Panc1 (cell line): ENCODE measurements at regions not wholly inside any gene's neighbourhood (a gene's known extent, or its start where the extent isn't known, plus 50 kb on each side); places are given as distances from the start of the nearest gene placed in this dataset.

Source experiments
- ATAC-seq: fragments of 200-7000 bp; cut with Tn5 transposase; 2 replicates; pipeline ENCODE4 v1.9.1; 2020; ENCODE audit warnings: mild to moderate bottlenecking, moderate library complexity
- BruUV-seq: library from RNA; stranded (reverse); fragments of 400-500 nt; replicated peaks from 2 replicates; lab custom pipeline; 2021; lab: Mats Ljungman, UMichigan
- CTCF ChIA-PET: fragments of 300-600 bp; sonication (Branson Sonifier 250); formaldehyde crosslinking; loops from one replicate; lab custom pipeline; 2022; ENCODE audit warnings: antibody characterized with exemption; lab: Charles Lee
- POLR2A ChIA-PET: fragments of 300-600 bp; sonication (Branson Sonifier 250); formaldehyde crosslinking; loops from one replicate; lab custom pipeline; 2022; ENCODE audit warnings: antibody characterized with exemption; lab: Charles Lee
- DNase-seq: peaks from one replicate; pipeline ENCODE4 v3.0.0-alpha.2; 2010; ENCODE audit warnings: low read depth, low spot score
- H3K27ac ChIP-seq: 2 replicates; pipeline ENCODE4 v1.5.1; 2011; ENCODE audit warnings: mild to moderate bottlenecking, low read length, inconsistent platforms
- H3K27me3 ChIP-seq: fragments of 200-500 bp; sonication (Bioruptor generic); 2 replicates; pipeline ENCODE4 v1.6.0; 2014; ENCODE audit warnings: low read length, inconsistent platforms; ENCODE audit not compliant: control insufficient read depth, insufficient read depth
- H3K36me3 ChIP-seq: fragments of 200-500 bp; sonication (Bioruptor generic); 2 replicates; pipeline ENCODE4 v1.5.1; 2014; ENCODE audit warnings: inconsistent platforms, mild to moderate bottlenecking, low read length, moderate library complexity; ENCODE audit not compliant: control insufficient read depth, insufficient read depth
- H3K4me1 ChIP-seq: 2 replicates; pipeline ENCODE4 v1.5.1; 2011; ENCODE audit warnings: inconsistent platforms, mild to moderate bottlenecking, low read length, moderate library complexity; ENCODE audit not compliant: control insufficient read depth, insufficient read depth
- H3K4me3 ChIP-seq, 2 experiments: 2 replicates each; pipeline ENCODE4 v1.5.1; 2011 to 2012; ENCODE audit warnings: low read depth in 2 of 2, low read length in 2 of 2, mild to moderate bottlenecking in 2 of 2, inconsistent platforms in 1 of 2, moderate library complexity in 1 of 2
- H3K9me3 ChIP-seq: fragments of 200-500 bp; sonication (Bioruptor generic); 2 replicates; pipeline ENCODE4 v1.5.1; 2014; ENCODE audit warnings: low read depth, mild to moderate bottlenecking, inconsistent platforms, low read length, moderate library complexity; ENCODE audit not compliant: control insufficient read depth, insufficient read depth
- POLR2AphosphoS5 ChIP-seq: IDR thresholded peaks from 2 replicates; pipeline ENCODE4 v1.6.1; 2012; ENCODE audit warnings: mild to moderate bottlenecking, low read depth, low read length, moderate library complexity
- SIN3A ChIP-seq: IDR thresholded peaks from 2 replicates; pipeline ENCODE4 v1.6.1; 2012; ENCODE audit warnings: low read depth, mild to moderate bottlenecking, low read length, moderate library complexity, borderline replicate concordance; ENCODE audit not compliant: insufficient read depth
- TCF7L2 ChIP-seq: IDR thresholded peaks from 2 replicates; pipeline ENCODE4 v1.6.1; 2011; ENCODE audit warnings: mild to moderate bottlenecking, low read depth, low read length, inconsistent platforms
- in situ Hi-C: cut with HindIII; loops from 2 replicates; pipeline ENCODE4 v1.10.0; 2016; ENCODE audit warnings: low sequenced_read_pairs, low pct_unique_long_range_greater_than_20kb
- intact Hi-C: fragments of 100-400 bp; cut with micrococcal nuclease; formaldehyde crosslinking; loops from one replicate; pipeline ENCODE4 v1.10.0; 2022; ENCODE audit not compliant: unreplicated experiment
- TF ChIP-seq, protein P1 (sequence below), 2 experiments: IDR thresholded peaks; 2 replicates each; pipeline ENCODE4 v1.6.1; 2011 to 2012; ENCODE audit warnings: low read depth in 2 of 2, control low read depth in 1 of 2, low read length in 1 of 2, mild to moderate bottlenecking in 1 of 2, moderate library complexity in 1 of 2; ENCODE audit not compliant: insufficient read depth in 1 of 2
- TF ChIP-seq, protein P2 (sequence below): fragments of 450-650 bp; IDR thresholded peaks from 2 replicates; pipeline ENCODE4 v1.5.1; 2017; ENCODE audit warnings: mild to moderate bottlenecking

DNA sequence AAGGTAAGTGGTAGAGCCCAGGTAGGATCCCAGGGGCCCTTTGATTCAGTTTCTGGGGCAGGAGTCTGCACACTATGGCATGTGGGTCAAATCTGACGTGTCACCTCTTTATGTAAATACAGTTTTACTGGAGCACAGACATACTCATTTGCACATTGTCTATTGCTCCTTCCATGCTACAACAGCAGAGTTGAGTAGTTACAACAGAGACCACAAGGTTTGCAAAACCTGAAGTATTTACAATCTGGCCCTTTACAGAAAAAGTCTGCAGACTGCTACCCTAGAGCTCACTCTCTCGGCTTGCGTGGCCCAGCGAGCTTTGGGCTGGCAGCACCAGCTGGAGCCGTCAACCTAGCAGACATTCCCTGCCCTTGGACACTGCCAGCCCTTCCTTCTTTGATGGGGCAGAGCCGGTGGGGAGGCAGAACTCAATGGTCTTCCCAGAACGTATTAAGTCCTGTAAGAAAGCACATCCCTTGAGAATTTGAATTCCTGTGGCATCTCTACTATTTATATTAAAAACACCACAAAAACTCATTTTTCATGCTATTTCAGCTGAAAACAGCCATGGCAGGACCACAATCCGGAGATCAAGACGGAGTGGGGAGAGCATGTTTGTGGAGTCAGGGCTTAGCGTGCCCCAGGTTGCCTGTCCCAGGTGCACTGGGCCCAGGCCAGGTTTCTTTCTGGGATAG, 133.1 kb upstream of the NUDT7 start:
- BruUV-seq: no TSS peak
- DNase-seq: no peak
- H3K27ac ChIP-seq: no peak overlapping the region
- ChIA-PET CTCF (no interaction called here), POLR2A (no interaction called here)
- ATAC-seq: no peak
- H3K27me3 ChIP-seq: no peaks in the 10 kb centered on the region
- TF ChIP-seq TCF7L2: no peak
- no peak for TF ChIP-seq SIN3A
- TF ChIP-seq, protein P1, sequence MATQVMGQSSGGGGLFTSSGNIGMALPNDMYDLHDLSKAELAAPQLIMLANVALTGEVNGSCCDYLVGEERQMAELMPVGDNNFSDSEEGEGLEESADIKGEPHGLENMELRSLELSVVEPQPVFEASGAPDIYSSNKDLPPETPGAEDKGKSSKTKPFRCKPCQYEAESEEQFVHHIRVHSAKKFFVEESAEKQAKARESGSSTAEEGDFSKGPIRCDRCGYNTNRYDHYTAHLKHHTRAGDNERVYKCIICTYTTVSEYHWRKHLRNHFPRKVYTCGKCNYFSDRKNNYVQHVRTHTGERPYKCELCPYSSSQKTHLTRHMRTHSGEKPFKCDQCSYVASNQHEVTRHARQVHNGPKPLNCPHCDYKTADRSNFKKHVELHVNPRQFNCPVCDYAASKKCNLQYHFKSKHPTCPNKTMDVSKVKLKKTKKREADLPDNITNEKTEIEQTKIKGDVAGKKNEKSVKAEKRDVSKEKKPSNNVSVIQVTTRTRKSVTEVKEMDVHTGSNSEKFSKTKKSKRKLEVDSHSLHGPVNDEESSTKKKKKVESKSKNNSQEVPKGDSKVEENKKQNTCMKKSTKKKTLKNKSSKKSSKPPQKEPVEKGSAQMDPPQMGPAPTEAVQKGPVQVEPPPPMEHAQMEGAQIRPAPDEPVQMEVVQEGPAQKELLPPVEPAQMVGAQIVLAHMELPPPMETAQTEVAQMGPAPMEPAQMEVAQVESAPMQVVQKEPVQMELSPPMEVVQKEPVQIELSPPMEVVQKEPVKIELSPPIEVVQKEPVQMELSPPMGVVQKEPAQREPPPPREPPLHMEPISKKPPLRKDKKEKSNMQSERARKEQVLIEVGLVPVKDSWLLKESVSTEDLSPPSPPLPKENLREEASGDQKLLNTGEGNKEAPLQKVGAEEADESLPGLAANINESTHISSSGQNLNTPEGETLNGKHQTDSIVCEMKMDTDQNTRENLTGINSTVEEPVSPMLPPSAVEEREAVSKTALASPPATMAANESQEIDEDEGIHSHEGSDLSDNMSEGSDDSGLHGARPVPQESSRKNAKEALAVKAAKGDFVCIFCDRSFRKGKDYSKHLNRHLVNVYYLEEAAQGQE (IDR thresholded peaks at IDR 0.05; ENCODE audit: insufficient read depth in 1 of 2, low read depth in 2 of 2, low read length in 1 of 2): no peak
- no peak for TF ChIP-seq POLR2AphosphoS5
- TF ChIP-seq, protein P2, sequence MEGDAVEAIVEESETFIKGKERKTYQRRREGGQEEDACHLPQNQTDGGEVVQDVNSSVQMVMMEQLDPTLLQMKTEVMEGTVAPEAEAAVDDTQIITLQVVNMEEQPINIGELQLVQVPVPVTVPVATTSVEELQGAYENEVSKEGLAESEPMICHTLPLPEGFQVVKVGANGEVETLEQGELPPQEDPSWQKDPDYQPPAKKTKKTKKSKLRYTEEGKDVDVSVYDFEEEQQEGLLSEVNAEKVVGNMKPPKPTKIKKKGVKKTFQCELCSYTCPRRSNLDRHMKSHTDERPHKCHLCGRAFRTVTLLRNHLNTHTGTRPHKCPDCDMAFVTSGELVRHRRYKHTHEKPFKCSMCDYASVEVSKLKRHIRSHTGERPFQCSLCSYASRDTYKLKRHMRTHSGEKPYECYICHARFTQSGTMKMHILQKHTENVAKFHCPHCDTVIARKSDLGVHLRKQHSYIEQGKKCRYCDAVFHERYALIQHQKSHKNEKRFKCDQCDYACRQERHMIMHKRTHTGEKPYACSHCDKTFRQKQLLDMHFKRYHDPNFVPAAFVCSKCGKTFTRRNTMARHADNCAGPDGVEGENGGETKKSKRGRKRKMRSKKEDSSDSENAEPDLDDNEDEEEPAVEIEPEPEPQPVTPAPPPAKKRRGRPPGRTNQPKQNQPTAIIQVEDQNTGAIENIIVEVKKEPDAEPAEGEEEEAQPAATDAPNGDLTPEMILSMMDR: no peak
- no peaks in the 10 kb centered on the region for H3K9me3 ChIP-seq
- intact Hi-C loops (loop anchor here (10.0 kb wide), 1 partner anchor 76 kb away; no protein-coding TSS in a partner anchor), in situ Hi-C loops (loop anchor here (10.0 kb wide), 1 partner anchor 234 kb away; no protein-coding TSS in a partner anchor)
- peaks cover 4% of the 10 kb centered on the region; the same call in 1 of the 2 replicates for H3K4me1 ChIP-seq
- H3K4me3 ChIP-seq: no peak overlapping the region
- H3K36me3 ChIP-seq: no peaks in the 10 kb centered on the region

DNA sequence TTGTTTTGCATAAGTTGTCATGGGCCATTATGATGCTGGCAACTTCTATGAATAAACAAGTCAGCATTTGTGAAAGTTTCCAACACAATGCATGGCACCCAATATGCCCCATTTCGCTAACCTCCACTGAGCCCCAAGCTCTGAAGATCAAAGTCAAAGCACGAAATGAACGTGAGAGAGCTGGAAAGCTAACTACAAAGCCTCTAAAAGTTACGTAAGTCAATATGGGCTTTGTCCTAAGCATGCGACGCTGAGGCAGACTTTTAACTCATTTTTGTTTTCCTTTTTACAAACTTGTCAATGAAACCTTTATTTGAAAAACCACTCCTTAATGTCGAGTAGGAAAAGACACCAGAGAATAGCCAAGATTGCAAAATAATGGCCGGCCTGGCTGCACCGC, 131.6 kb upstream of the NUDT7 start:
- POLR2A ChIA-PET: no interaction called here
- Histone ChIP-seq H3K9me3 (no peaks in the 10 kb centered on the region), H3K27me3 (no peaks in the 10 kb centered on the region), H3K36me3 (no peaks in the 10 kb centered on the region), H3K4me3 (no peak overlapping the region), H3K27ac (no peak overlapping the region), H3K4me1 (no peaks in the 10 kb centered on the region)
- DNase-seq: no peak
- in situ Hi-C loops (no loop called here), intact Hi-C loops (no loop called here)
- ATAC-seq: no peak
- no TSS peak for BruUV-seq
- CTCF ChIA-PET: no interaction called here
- TF ChIP-seq SIN3A (no peak), TCF7L2 (no peak), POLR2AphosphoS5 (no peak)
- TF ChIP-seq, protein P1 (IDR thresholded peaks at IDR 0.05; ENCODE audit: insufficient read depth in 1 of 2, low read depth in 2 of 2, low read length in 1 of 2): no peak
- TF ChIP-seq, protein P2: no peak
